H9 (cell line): ENCODE measurements at regions not wholly inside any gene's neighbourhood (a gene's known extent, or its start where the extent isn't known, plus 50 kb on each side); places are given as distances from the start of the nearest gene placed in this dataset.

ENCODE experiments used
- DNase-seq: peaks from one replicate; pipeline ENCODE4 v3.0.0-alpha.2; 2017
- H2AFZ ChIP-seq: one replicate; pipeline ENCODE4 v1.6.1; 2013; ENCODE audit warnings: mild to moderate bottlenecking, low read length, control low read depth, moderate library complexity
- H2AK5ac ChIP-seq: 2 replicates; pipeline ENCODE4 v1.6.1; 2013; ENCODE audit warnings: low read length, control low read depth, mixed read lengths; ENCODE audit not compliant: insufficient read length
- H2BK120ac ChIP-seq: one replicate; pipeline ENCODE4 v1.6.1; 2013; ENCODE audit warnings: low read depth, mild to moderate bottlenecking, low read length, control low read depth, inconsistent platforms; ENCODE audit not compliant: poor library complexity, severe bottlenecking
- H2BK12ac ChIP-seq: 2 replicates; pipeline ENCODE4 v1.6.1; 2013; ENCODE audit warnings: low read length, control low read depth, mixed read lengths, low read depth; ENCODE audit not compliant: insufficient read length
- H2BK15ac ChIP-seq: 2 replicates; pipeline ENCODE4 v1.6.1; 2013; ENCODE audit warnings: low read depth, low read length, control low read depth
- H2BK20ac ChIP-seq: one replicate; pipeline ENCODE4 v1.6.1; 2013; ENCODE audit warnings: low read depth, mild to moderate bottlenecking, low read length, control low read depth, inconsistent platforms; ENCODE audit not compliant: poor library complexity, severe bottlenecking
- H2BK5ac ChIP-seq: 2 replicates; pipeline ENCODE4 v1.6.1; 2013; ENCODE audit warnings: low read length, control low read depth, mixed read lengths; ENCODE audit not compliant: insufficient read length
- H3K14ac ChIP-seq: 2 replicates; pipeline ENCODE4 v1.6.1; 2013; ENCODE audit warnings: low read length, control low read depth; ENCODE audit not compliant: insufficient read depth
- H3K18ac ChIP-seq: 2 replicates; pipeline ENCODE4 v1.6.1; 2013; ENCODE audit warnings: low read depth, mild to moderate bottlenecking, mixed read lengths, low read length, control low read depth; ENCODE audit not compliant: insufficient read length
- H3K23ac ChIP-seq: 2 replicates; pipeline ENCODE4 v1.6.1; 2013; ENCODE audit warnings: low read length, control low read depth, mixed read lengths, low read depth; ENCODE audit not compliant: insufficient read length
- H3K23me2 ChIP-seq: 2 replicates; pipeline ENCODE4 v1.6.1; 2013; ENCODE audit warnings: low read depth, mild to moderate bottlenecking, mixed read lengths, low read length, control low read depth; ENCODE audit not compliant: insufficient read length, poor library complexity, severe bottlenecking
- H3K27ac ChIP-seq: 2 replicates; pipeline ENCODE4 v1.5.1; 2013; ENCODE audit warnings: low read length, control low read depth, mixed read lengths, low read depth; ENCODE audit not compliant: insufficient read length
- H3K27me3 ChIP-seq: 2 replicates; pipeline ENCODE4 v1.6.1; 2013; ENCODE audit warnings: low read length, control low read depth, inconsistent platforms; ENCODE audit not compliant: insufficient read depth
- H3K4ac ChIP-seq: 2 replicates; pipeline ENCODE4 v1.6.1; 2013; ENCODE audit warnings: low read depth, mild to moderate bottlenecking, control low read depth, inconsistent platforms, low read length, moderate library complexity
- H3K4me1 ChIP-seq: 2 replicates; pipeline ENCODE4 v1.6.1; 2013; ENCODE audit warnings: low read length, control low read depth, inconsistent platforms; ENCODE audit not compliant: insufficient read depth
- H3K4me2 ChIP-seq: 2 replicates; pipeline ENCODE4 v1.6.1; 2013; ENCODE audit warnings: low read length, control low read depth, mixed read lengths; ENCODE audit not compliant: insufficient read length, insufficient read depth
- H3K56ac ChIP-seq: 2 replicates; pipeline ENCODE4 v1.6.1; 2013; ENCODE audit warnings: low read depth, mild to moderate bottlenecking, mixed read lengths, low read length, control low read depth; ENCODE audit not compliant: insufficient read length
- H3K79me1 ChIP-seq: 2 replicates; pipeline ENCODE4 v1.6.1; 2013; ENCODE audit warnings: low read depth, mild to moderate bottlenecking, moderate library complexity, low read length, control low read depth, inconsistent platforms; ENCODE audit not compliant: insufficient read depth, poor library complexity, severe bottlenecking
- H3K79me2 ChIP-seq: 2 replicates; pipeline ENCODE4 v1.6.1; 2013; ENCODE audit warnings: low read length, control low read depth, inconsistent platforms; ENCODE audit not compliant: insufficient read depth
- H3K9ac ChIP-seq: 2 replicates; pipeline ENCODE4 v1.6.1; 2013; ENCODE audit warnings: low read length, control low read depth, mixed read lengths; ENCODE audit not compliant: insufficient read length; ENCODE audit errors: extremely low read depth
- H3K9me3 ChIP-seq: one replicate; pipeline ENCODE4 v1.6.1; 2013; ENCODE audit warnings: low read depth, low read length, inconsistent platforms; ENCODE audit not compliant: control insufficient read depth
- H3T11ph ChIP-seq: one replicate; pipeline ENCODE4 v1.6.1; 2013; ENCODE audit warnings: mild to moderate bottlenecking, low read length, control low read depth, inconsistent platforms
- H4K20me1 ChIP-seq: one replicate; pipeline ENCODE4 v1.6.1; 2013; ENCODE audit not compliant: control insufficient read depth, insufficient read length, insufficient read depth
- H4K5ac ChIP-seq: 2 replicates; pipeline ENCODE4 v1.6.1; 2013; ENCODE audit warnings: low read depth, mild to moderate bottlenecking, mixed read lengths, low read length, control low read depth; ENCODE audit not compliant: insufficient read length
- H4K8ac ChIP-seq: replicated peaks from 2 replicates; pipeline ENCODE4 v1.6.1; 2013; ENCODE audit warnings: low read length, control low read depth, mixed read lengths, low read depth; ENCODE audit not compliant: insufficient read length
- H4K91ac ChIP-seq: 2 replicates; pipeline ENCODE4 v1.6.1; 2013; ENCODE audit warnings: low read depth, mild to moderate bottlenecking, moderate library complexity, mixed read lengths, low read length, control low read depth; ENCODE audit not compliant: insufficient read length
- H3K27ac Mint-ChIP-seq, 3 experiments: 2 replicates in 2 of 3; 3 replicates in 1 of 3; pipeline ENCODE4 v1.8.0; 2020 to 2021; ENCODE audit warnings: mixed read lengths in 3 of 3, mild to moderate bottlenecking in 1 of 3, moderate library complexity in 1 of 3
- H3K27me3 Mint-ChIP-seq: 2 replicates; pipeline ENCODE4 v1.8.0; 2021; ENCODE audit warnings: low read depth, mild to moderate bottlenecking, moderate library complexity, mixed read lengths
- H3K36me3 Mint-ChIP-seq, 3 experiments: 2 replicates in 2 of 3; 3 replicates in 1 of 3; pipeline ENCODE4 v1.8.0; 2020 to 2021; ENCODE audit warnings: low read depth in 3 of 3, mixed read lengths in 3 of 3; ENCODE audit not compliant: insufficient read depth in 1 of 3
- H3K4me1 Mint-ChIP-seq, 2 experiments: 2 replicates each; pipeline ENCODE4 v1.8.0; 2020; ENCODE audit warnings: mixed read lengths in 2 of 2
- H3K4me3 Mint-ChIP-seq, 2 experiments: 2 replicates in 1 of 2; 3 replicates in 1 of 2; pipeline ENCODE4 v1.8.0; 2020 to 2021; ENCODE audit warnings: mild to moderate bottlenecking in 2 of 2, mixed read lengths in 2 of 2, moderate library complexity in 1 of 2
- H3K9me3 Mint-ChIP-seq, 2 experiments: 2 replicates in 1 of 2; 3 replicates in 1 of 2; pipeline ENCODE4 v1.8.0; 2020; ENCODE audit warnings: mild to moderate bottlenecking in 2 of 2, mixed read lengths in 2 of 2, moderate library complexity in 1 of 2
- WGBS: extraction: QIAGEN DNeasy Blood & Tissue Kit; methylation state at CpG from one replicate; pipeline ENCODE4 v1.1.7; 2013; ENCODE audit warnings: missing lambda C conversion rate, low lambda C conversion rate, mixed read lengths; ENCODE audit not compliant: insufficient read length; ENCODE audit errors: extremely low coverage; 5-methylcytosine and 5-hydroxymethylcytosine counted together
- TF ChIP-seq, protein P1 (sequence below): fragments of 200-600 bp; sonication (generic); conservative IDR thresholded peaks from 3 replicates; pipeline ENCODE4 v1.8.0; 2021; ENCODE audit warnings: antibody characterized with exemption, mild to moderate bottlenecking

DNA sequence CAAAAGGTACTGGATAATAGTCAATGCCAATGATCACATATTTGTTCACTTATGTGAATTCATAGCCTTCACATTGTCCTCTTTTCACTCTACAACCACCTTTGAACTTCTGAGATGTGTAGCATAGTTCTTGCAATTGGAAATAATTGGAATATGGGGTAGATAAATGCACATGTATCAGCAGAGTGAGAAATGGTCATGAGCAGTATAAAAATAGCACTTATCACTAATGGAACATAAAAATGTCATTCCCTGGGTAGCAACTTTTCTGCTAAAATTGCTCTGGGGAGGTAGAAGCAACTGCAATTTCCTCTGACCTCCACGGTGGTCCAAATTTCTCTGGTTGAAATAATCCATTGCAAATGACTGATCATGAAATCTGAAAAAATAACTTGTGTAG lies 1785.7 kb upstream of the FLRT2 start:
- H3K9me3 Mint-ChIP-seq, result peaks cover 0 to 4% of the 10 kb centered on the region in 2 experiments; a peak in 1 of 5 replicates
- no peak overlapping the region for H3K4me2 ChIP-seq
- no peak overlapping the region for H2BK5ac ChIP-seq
- H3K23me2 ChIP-seq, result no peaks in the 10 kb centered on the region
- no peak overlapping the region for H2BK120ac ChIP-seq
- H4K5ac ChIP-seq, result no peak overlapping the region
- H4K20me1 ChIP-seq, result no peaks in the 10 kb centered on the region
- no peaks in the 10 kb centered on the region for H3K36me3 Mint-ChIP-seq
- no peak overlapping the region for H3K4me3 Mint-ChIP-seq
- no peak overlapping the region for H3K9ac ChIP-seq
- H4K91ac ChIP-seq, result no peak overlapping the region
- no peak overlapping the region for H3K4ac ChIP-seq
- H3K27me3 ChIP-seq, result no peaks in the 10 kb centered on the region
- no peak overlapping the region for H3K23ac ChIP-seq
- H3K4me1 Mint-ChIP-seq, result no peaks in the 10 kb centered on the region
- H3K27ac Mint-ChIP-seq, result no peak overlapping the region
- H2AK5ac ChIP-seq, result no peak overlapping the region
- TF ChIP-seq, protein P1, sequence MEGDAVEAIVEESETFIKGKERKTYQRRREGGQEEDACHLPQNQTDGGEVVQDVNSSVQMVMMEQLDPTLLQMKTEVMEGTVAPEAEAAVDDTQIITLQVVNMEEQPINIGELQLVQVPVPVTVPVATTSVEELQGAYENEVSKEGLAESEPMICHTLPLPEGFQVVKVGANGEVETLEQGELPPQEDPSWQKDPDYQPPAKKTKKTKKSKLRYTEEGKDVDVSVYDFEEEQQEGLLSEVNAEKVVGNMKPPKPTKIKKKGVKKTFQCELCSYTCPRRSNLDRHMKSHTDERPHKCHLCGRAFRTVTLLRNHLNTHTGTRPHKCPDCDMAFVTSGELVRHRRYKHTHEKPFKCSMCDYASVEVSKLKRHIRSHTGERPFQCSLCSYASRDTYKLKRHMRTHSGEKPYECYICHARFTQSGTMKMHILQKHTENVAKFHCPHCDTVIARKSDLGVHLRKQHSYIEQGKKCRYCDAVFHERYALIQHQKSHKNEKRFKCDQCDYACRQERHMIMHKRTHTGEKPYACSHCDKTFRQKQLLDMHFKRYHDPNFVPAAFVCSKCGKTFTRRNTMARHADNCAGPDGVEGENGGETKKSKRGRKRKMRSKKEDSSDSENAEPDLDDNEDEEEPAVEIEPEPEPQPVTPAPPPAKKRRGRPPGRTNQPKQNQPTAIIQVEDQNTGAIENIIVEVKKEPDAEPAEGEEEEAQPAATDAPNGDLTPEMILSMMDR, result no peak
- no peak overlapping the region for H3K56ac ChIP-seq
- H3K27me3 Mint-ChIP-seq, result no peaks in the 10 kb centered on the region
- no peak overlapping the region for H3T11ph ChIP-seq
- H3K14ac ChIP-seq, result no peak overlapping the region
- no peak overlapping the region for H3K18ac ChIP-seq
- no CpG with 5 or more reads among the region's 1 CpG for WGBS
- no peaks in the 10 kb centered on the region for H3K79me1 ChIP-seq
- H2BK15ac ChIP-seq, result no peak overlapping the region
- no peak for DNase-seq
- H2AFZ ChIP-seq, result no peak overlapping the region
- no peaks in the 10 kb centered on the region for H3K4me1 ChIP-seq
- H2BK12ac ChIP-seq, result no peak overlapping the region
- H3K27ac ChIP-seq, result no peak overlapping the region
- H3K79me2 ChIP-seq, result no peaks in the 10 kb centered on the region
- H2BK20ac ChIP-seq, result no peak overlapping the region
- H4K8ac ChIP-seq, result no peak overlapping the region
- no peaks in the 10 kb centered on the region for H3K9me3 ChIP-seq
